Endothelial cell (in vitro differentiated cells): ENCODE measurements at regions not wholly inside any gene's neighbourhood (a gene's known extent, or its start where the extent isn't known, plus 50 kb on each side); places are given as distances from the start of the nearest gene placed in this dataset.

ENCODE experiments used
- DNase-seq: peaks from one replicate; pipeline ENCODE4 v3.0.0; 2021; ENCODE audit warnings: low spot score
- H3K27ac Mint-ChIP-seq: one replicate; pipeline ENCODE4 v1.8.0; 2021; ENCODE audit warnings: mixed read lengths, inconsistent platforms; ENCODE audit not compliant: unreplicated experiment
- H3K27me3 Mint-ChIP-seq: one replicate; pipeline ENCODE4 v1.8.0; 2021; ENCODE audit warnings: mild to moderate bottlenecking, moderate library complexity, mixed read lengths, inconsistent platforms; ENCODE audit not compliant: unreplicated experiment
- H3K36me3 Mint-ChIP-seq: one replicate; pipeline ENCODE4 v1.8.0; 2021; ENCODE audit warnings: mild to moderate bottlenecking, low read depth, mixed read lengths, inconsistent platforms; ENCODE audit not compliant: unreplicated experiment
- H3K4me1 Mint-ChIP-seq: one replicate; pipeline ENCODE4 v1.8.0; 2021; ENCODE audit warnings: mild to moderate bottlenecking, mixed read lengths, inconsistent platforms; ENCODE audit not compliant: unreplicated experiment
- H3K4me3 Mint-ChIP-seq: one replicate; pipeline ENCODE4 v1.8.0; 2021; ENCODE audit warnings: mild to moderate bottlenecking, mixed read lengths, inconsistent platforms; ENCODE audit not compliant: unreplicated experiment
- H3K9me3 Mint-ChIP-seq: one replicate; pipeline ENCODE4 v1.8.0; 2021; ENCODE audit warnings: mixed read lengths, inconsistent platforms; ENCODE audit not compliant: unreplicated experiment
- CTCF ChIP-seq: fragments of 200-600 bp; sonication (generic); IDR thresholded peaks from one replicate; pipeline ENCODE4 v1.5.0; 2021; ENCODE audit warnings: antibody characterized with exemption; ENCODE audit not compliant: unreplicated experiment

- no peak for TF ChIP-seq CTCF
- no peaks in the 10 kb centered on the region for H3K9me3 Mint-ChIP-seq
- no peak overlapping the region for H3K27ac Mint-ChIP-seq
- no peaks in the 10 kb centered on the region for H3K36me3 Mint-ChIP-seq
- DNase-seq: no peak
- H3K4me1 Mint-ChIP-seq: peaks cover 4% of the 10 kb centered on the region
- H3K27me3 Mint-ChIP-seq: no peaks in the 10 kb centered on the region
- H3K4me3 Mint-ChIP-seq: no peak overlapping the region
These were observed 418.8 kb downstream of the KCNH5 start for GRCh38 chr14:62626416-62626815.

- Mint-ChIP-seq H3K4me1 (peaks cover 4% of the 10 kb centered on the region), H3K9me3 (no peaks in the 10 kb centered on the region), H3K36me3 (no peaks in the 10 kb centered on the region), H3K4me3 (no peak overlapping the region), H3K27me3 (no peaks in the 10 kb centered on the region), H3K27ac (no peak overlapping the region)
- DNase-seq: no peak
- TF ChIP-seq CTCF: no peak
These were observed 416.0 kb downstream of the KCNH5 start for GRCh38 chr14:62629176-62629725.

DNA sequence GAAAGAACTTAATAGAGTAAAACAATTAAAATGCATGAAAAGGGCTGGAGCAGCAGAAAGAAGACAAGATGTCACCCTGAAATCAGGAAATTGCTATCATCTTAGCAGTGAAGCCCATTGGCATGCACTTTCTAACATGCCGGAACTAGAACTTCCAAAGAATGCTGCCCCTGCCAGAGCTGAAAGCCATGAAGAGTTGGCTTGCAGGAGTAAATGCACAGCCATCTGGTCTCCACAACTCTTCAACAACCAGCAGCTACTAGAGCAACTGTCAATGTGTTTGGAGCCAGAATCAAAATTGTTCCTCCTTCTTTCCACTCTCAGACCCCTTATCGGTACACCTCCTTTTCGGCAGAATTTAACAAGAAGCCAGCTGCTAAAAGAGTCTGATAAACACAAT, 414.1 kb downstream of the KCNH5 start:
- no peak for DNase-seq
- no peak overlapping the region for H3K4me3 Mint-ChIP-seq
- H3K36me3 Mint-ChIP-seq: no peaks in the 10 kb centered on the region
- H3K9me3 Mint-ChIP-seq: no peaks in the 10 kb centered on the region
- no peaks in the 10 kb centered on the region for H3K4me1 Mint-ChIP-seq
- no peak for TF ChIP-seq CTCF
- no peak overlapping the region for H3K27ac Mint-ChIP-seq
- no peaks in the 10 kb centered on the region for H3K27me3 Mint-ChIP-seq

DNA sequence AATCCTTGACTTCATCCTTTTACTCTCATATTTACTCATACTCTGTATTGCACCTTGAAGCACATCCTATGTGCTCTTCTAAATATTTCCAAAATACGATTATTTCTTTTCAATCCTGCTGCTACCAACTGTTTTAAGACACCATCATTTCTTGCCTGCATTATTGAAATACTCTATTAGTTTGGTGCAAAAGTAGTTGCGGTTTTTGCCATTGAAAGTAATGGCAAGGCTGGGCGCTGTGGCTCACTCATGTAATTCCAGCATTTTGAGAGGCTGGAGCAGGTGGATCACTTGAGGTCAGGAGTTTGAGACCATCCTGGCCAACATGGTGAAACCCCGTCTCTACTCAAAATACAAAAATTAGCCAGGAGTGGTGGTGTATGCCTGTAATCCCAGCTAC, 412.5 kb downstream of the KCNH5 start:
- no peak overlapping the region for H3K4me3 Mint-ChIP-seq
- DNase-seq: no peak
- no peak for TF ChIP-seq CTCF
- H3K4me1 Mint-ChIP-seq: no peaks in the 10 kb centered on the region
- peaks cover 3% of the 10 kb centered on the region for H3K27me3 Mint-ChIP-seq
- H3K36me3 Mint-ChIP-seq: no peaks in the 10 kb centered on the region
- no peak overlapping the region for H3K27ac Mint-ChIP-seq
- no peaks in the 10 kb centered on the region for H3K9me3 Mint-ChIP-seq

DNA sequence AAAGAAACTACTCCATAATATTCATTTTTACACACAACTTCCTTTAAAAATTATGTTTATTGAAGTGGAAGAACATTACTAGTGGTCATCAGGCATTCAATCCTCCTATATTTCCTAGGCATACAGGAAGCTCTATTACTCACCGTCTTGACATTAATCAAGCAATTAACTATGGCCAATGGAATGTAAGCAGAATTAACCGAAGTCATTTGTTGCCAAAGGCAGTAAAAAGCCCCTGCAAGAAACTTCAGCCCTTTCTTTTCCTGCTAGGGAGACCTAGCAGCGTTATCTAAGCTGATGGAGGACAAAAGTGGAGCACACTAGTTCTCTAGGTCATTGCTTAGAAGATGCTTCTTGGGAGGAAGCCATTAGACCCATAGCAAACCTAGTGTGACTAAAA, 399.6 kb downstream of the KCNH5 start:
- Mint-ChIP-seq H3K27me3 (no peaks in the 10 kb centered on the region), H3K9me3 (no peaks in the 10 kb centered on the region), H3K36me3 (no peaks in the 10 kb centered on the region), H3K4me3 (no peak overlapping the region), H3K27ac (no peak overlapping the region), H3K4me1 (peaks cover 11% of the 10 kb centered on the region)
- DNase-seq: no peak
- TF ChIP-seq CTCF: no peak
